Activated naive CD4-positive, alpha-beta T cell treated with anti-CD3 and anti-CD28 coated beads, Interleukin-2, amount 50 U/mL, for 16 hours (primary cell): ENCODE measurements at regions not wholly inside any gene's neighbourhood (a gene's known extent, or its start where the extent isn't known, plus 50 kb on each side); places are given as distances from the start of the nearest gene placed in this dataset.

ENCODE experiments used
- DNase-seq: peaks from one replicate; pipeline ENCODE4 v3.0.0-alpha.2; 2020

DNA sequence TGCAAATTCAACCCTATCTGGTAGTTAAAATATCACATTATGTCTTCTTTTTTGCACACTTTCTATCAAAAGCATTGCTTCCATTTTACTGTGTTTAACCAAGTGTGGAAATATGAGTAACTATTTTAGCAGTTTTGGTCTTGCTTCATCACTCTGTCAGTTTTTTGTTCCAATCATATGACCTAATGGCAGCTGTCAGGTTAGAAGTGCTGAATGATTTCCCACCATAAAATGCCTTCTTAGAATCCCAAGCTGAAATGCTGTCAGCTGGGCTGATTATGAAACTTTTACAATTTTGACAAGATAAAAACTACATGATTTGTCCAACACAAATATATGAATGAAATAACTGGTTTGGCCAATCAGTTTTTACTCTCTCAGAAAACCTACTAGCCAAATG is 1654.6 kb upstream of the RAG2 start:
- no peak for DNase-seq

DNA sequence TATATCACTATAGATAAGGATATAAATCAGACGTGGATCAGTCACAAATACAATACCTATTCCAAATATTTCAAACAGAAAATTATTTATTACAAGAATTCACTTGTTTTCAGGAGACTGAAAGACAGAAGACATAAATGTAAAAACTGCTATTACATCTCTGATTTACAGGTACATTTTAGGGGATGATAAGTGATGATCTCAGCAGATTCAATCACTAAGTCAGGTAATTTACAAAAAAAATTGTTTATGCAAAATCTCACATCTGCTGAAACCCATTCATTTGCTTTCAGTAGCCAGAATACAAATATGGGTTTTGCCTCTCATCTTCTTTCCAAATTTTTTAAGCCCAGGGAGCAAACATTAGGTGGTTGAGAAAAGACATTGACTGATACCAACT is 1648.4 kb upstream of the RAG2 start:
- DNase-seq: no peak

DNA sequence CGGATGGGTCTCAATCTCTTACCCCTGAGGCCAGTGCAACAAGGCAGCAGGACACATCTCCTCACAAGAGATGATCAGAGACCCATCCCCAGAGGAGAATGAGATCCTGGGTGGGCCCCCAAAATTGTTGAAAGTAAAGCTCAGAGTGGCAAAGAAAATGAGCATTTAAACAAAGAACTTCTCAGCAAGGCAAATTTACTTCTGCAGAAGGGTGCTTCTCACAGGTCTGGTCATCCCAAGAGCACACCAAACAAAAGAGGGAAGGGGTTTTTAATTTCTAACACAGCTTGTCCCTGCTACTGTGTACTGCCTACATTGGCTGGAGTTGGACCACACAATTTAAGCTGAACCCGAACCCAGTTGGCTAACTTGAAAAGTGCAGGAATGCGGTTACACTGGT is 1628.6 kb upstream of the RAG2 start:
- no peak for DNase-seq

DNA sequence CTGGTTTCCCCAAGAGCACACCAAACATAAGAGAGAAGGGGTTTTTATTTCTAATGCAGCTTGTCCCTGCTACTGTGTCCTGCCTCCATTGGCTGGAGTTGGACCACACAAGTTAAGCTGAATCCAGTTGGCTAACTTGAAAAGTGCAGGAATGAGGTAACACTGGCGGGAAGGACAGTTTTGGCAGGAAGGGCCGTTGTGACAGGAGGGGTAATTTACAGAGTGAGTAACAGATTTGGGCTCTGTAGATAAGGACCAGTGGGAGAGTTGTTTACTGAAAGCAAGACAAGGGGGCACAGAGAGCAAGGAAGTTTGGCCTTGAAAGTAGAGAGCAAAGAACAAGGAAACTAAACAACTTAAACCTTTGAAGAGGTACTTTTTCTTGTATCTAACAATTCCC is 1623.3 kb upstream of the RAG2 start:
- no peak for DNase-seq

DNA sequence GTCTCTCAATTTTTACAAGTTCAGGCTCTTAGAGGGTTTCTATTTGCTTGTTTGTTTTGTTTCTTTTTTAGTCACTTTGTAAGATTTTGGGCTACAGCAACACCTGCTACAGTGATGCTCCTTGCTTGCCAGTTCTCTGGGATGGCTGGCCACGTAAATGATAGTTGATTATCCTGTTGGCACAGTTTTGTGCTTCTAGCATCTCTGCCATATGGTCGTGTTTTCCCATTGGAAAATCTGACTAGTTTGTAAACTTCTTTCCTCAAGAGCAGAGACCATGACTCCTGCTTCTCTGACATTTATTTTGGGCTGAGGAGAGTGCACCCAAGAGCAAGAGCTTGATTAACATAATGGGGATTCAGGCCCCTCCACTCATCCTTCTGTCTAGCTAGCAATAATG is 1621.6 kb upstream of the RAG2 start:
- DNase-seq: no peak

DNA sequence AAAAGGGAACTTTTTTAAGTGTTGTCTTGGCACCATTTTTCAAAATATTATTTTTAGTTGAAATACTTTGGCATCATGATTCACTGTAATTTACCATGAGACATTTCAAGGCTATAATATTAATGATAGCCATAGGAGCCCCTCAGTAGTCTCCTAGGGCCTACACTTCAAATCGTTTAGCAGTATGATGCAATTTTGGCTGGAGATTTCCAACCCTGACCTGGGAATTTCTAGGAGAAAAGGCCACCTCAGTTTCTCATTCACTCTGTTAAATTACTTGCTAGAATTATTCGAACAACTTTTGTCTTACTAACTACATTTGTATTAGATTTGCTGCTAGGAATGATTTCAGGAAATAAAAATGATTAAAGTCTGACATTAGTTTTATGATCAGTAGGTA is 1610.9 kb upstream of the RAG2 start:
- DNase-seq: no peak

DNA sequence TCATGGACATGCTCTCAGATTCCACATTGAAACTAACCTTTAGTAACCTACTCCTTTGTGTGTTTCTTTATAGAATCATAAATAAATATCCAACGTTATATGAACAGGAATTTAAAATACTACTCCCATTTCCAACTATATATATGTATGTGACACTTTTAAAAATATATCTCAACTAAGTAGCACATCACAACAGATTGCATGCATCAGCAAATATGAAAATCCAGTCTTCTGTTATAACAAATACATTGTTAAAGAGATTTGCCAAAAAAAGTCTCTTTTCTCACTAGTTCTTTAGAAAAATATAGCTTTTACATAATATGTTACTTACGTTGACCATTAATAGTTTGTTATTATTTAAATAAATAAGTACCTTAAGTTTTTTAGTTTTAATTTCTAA is 1608.6 kb upstream of the RAG2 start:
- DNase-seq: no peak

DNA sequence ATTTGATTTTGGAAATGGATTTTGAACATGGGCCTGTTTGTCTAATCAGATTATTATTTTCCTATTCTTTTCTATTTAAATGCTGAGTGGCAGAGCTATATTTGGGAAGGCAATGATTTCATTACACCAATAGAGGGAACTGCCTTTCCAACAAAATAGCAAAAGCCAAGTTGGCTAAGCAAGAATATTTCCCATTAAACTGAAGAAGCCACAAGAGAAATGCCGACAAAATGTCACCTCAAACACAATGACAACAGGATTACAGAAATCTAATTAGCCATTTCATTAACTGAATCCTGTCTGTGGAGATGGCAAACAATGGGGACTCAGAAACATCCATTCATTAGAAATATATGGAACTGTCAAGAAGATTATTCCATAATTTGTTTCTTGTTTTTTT is 1593.1 kb upstream of the RAG2 start:
- no peak for DNase-seq

DNA sequence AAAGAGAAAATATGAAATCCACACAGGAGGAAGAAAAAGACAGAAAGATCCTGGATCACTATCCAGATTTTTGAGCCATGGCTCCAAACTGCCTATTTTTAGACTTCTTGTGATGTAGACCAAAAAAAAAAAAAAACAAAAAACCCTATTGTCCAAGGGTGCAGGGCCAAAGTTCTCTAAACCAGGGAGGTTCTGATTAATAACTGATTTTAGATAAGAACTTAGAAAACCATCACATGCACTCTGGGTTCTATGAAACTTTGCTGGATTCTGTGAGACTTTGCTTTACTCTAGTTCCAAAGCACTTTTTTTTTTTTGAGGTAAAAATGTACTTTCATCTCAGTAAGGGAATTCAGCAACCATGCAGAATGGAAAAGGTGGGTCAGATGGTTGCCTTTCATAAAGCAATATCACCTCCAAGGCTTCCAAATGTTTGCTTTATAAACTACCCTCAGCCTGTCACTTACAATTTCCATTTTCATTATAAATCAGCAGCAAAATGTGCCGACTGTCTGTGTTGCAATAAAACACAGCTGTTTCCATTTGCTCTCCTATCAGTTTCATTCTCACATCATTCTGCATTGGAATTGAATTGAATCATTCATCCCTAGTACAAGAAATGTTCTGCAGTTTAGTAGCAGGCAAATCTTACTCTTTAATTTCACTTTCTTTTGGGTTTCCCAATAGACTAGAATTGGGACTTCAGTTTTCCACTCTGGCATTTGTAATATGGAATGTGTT is 1584.3 kb upstream of the RAG2 start:
- no peak for DNase-seq

DNA sequence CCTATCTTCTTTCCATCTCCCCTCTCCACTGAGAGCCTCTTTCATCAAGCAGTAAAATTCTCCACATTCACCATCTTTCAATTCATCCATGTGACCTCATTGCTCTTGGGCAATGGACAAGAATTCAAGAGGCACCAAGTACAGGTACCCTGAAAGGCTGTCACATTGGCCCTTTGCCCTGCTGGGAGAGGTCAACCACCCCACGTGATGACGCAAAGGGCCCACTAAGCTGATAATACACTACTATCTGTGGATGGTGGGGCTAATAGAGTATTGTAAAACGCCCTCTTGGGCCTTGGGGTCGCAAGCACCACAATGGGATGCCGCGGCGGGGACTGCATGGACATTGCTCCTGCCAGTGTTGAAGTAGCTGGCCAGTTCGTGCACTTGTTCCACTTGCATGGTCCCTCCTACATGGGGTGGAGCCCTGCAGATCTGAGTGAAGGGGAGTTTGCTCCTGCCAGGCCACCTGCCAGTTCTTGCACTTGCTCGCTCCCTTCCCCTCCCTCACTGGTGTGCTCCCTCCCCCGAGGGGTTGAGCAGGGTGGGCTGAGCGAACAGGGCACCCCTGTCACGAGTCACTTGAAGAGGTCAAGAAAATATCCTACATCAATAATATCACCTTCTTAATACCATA is 1578.8 kb upstream of the RAG2 start:
- no peak for DNase-seq

DNA sequence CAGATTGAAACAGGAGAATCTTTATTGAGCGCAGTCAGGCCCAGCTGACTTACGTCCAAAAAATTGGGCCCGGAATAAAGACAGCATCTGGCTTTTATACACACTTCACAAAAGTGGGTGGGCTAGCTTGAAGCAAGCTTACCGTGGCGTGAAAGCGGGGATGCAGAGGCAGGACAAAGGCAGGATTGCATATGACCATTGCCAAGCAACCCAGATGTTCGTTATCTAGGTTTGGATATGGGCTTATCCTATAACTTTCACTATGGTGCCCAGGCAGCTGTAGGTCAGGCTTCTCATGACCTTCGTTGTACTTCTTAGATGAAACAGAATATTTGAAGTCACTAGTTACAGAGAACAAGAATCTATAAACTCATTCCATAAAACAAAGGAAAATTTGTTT is 1575.6 kb upstream of the RAG2 start:
- DNase-seq: no peak

DNA sequence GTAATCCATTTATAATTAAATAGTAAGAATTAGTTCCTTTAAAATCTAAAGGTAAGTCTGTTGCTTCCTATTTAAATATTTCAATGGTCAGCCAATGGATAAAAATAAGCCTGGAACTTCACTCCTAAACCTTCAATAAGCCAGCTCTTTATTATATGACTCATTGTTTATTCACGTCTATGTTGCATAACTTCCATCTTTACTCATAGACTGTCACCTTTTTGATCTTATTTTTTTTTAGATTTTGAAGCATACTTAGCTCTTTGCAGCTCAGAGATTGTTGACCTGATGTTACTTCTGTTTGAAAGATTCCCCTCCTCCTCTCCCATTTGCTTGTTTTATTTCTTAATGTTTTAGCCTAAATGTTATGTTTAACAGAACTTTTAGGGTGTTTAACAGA is 1571.2 kb upstream of the RAG2 start:
- no peak for DNase-seq

DNA sequence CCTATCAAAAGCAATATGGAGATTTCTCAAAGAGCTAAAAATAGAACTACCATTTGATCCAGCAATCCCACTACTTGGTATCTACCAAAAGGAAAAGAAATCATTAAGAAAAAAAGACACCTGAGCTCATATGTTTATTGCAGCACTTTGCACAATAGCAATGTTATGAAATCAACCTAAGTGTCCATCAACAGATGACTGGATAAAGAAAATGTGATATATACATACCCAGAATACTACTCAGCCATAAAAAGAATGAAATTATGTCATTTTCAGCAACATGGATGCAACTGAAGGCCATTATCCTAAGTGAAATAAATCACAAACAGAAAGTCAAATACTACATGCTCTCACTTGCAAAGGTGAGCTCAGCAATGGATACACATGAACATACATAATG is 1565.5 kb upstream of the RAG2 start:
- no peak for DNase-seq

DNA sequence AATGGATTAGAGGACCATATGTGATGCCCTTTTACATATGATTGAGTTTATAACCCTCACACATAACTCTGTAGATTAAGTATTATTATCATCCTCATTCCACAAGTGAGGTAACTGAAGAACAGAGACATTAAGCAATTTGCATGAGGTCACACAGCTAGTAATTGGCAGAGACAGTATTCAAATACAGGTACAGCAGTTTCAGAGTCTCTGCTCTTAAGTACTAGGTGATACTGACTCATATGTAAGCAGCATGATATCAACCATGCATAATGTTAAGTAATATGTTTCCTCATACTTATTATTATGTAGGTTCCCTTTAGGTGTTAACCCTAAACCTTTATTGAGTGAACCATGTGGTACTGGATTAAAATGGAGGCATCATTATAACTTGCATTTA is 1562.4 kb upstream of the RAG2 start:
- DNase-seq: no peak

DNA sequence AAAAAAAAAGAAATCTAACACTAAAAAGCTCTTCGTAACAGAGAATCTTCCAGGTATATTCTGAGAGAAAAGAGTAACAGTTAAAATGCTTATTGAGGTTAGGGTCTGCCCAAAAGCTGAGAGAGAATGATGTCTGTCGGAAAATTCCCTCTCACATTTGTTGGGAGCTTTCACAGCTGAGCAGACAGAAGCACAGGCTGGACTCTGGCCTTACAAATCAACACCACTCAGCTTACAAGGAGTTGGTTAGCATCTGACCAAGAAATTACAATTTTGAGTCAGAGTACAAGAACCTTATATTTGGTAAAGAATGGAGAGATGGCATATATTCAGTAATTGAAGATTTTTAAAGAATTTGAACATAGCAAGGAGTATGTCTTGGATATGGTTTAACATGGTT is 1561.0 kb upstream of the RAG2 start:
- no peak for DNase-seq

DNA sequence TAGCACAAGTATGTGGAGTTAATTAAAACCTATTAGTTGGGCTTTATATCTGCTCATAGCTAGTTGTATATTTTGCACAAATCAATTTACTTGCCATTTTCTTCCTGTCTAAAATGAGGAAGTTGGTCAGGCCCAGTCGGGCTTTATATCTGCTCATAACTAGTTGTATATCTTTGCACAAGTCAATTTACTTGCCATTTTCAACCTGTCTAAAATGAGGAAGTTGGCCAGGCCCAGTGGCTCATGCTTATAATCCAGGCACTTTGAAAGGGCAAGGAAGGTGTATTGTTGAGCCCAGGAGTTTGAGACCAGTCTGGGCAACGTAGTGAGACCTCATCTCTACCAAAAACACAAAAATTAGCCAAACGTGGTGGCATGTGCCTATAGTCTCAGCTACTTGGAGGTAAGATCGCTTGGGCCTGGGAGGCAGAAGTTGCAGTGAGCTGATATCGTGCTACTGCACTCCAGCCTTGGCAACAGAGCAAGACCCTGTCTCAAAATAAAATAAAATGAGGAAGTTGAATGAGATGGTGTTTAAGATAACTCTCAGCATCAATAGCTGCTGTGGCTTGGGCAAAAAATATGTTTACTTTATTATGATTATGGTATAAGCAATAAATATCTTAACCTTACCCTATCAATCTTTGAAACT is 1558.6 kb upstream of the RAG2 start:
- DNase-seq: no peak

DNA sequence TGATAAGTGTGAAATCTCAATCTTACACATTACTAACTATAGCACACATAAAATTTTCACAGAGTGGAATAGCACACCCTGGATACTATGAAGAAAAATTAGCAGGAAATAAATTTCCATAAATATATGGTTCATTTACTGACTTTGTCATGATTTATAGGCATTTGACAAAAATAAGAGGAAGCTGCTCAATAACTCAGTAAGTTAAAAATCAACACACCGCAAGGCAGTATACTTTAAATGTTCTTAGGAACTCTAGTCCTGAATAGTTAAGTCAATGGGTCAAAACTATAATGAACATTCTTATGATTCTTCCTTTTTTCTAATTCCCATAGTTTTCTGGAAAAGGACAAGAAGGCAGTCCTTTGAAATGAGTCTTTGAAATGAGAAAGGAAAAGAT is 1557.8 kb upstream of the RAG2 start:
- no peak for DNase-seq

DNA sequence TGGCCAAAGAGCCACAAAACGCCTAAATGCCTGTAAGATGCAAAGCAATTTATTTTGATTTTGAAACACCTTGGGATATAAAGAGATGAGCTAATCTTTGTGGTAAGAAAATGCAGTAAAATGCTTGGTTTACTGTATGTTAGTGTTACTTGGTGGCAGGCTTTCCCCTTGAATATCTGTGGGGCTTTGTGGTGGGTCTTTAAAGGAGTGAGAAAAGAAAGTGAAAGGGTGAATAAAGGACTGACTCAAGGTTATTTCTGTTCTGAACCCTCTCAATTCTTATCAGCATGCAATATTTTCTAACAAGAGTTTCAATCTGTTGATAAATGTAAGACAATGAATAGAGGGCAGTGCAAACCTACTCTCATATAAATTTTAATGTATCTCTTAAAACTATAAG is 1555.9 kb upstream of the RAG2 start:
- no peak for DNase-seq

DNA sequence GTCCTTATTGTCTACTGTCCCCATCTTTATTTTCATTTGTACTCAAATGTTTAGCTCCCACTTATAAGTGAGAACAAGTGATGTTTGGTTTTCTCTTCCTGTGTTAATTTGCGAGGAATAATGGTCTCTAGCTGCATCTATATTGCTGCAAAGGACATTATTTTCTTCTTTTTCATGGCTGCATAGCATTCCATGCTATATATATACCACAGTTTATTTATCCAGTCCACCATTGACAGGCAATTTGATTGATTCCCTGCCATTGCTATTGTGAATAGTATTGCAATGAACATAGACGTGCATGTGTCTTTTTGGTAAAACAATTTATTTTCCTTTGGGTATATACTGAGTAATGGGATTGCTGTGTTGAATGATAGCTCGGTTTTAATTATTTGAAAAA is 1545.8 kb upstream of the RAG2 start:
- no peak for DNase-seq

DNA sequence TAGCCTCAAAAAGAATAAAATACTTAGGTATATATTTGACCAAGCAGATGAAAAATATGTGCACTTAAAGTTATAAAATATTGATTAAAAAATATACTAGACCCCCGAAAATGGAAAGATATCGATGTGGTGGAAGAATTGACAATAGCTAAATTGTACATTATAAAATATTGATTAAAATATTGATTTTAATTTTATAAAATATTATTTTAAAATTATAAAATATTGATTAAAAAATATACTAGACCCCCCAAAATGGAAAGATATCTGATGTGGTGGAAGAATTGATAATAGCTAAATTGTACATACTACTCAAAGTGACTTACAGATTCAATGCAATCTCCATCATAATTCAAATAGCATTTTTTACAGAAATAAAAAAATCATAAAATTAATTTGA is 1540.9 kb upstream of the RAG2 start:
- no peak for DNase-seq

DNA sequence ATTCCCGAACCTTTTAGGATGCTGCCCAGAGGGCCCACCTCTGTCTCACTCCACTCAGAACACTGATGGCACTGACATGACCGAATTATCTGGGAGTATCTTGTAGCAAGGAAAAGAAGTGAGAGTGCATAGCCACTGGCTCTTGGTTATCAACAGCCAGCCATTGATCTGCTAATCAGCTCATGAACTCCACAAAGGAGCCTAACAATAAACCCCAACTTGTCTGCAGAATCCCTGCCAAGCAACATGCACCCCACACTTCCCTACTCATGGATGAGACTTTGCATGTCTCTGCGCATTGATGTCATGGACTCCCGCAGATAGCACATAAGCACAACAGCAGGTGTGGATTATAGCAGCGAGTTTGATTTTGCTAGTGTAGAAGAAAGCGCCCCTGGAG is 1538.9 kb upstream of the RAG2 start:
- DNase-seq: no peak

DNA sequence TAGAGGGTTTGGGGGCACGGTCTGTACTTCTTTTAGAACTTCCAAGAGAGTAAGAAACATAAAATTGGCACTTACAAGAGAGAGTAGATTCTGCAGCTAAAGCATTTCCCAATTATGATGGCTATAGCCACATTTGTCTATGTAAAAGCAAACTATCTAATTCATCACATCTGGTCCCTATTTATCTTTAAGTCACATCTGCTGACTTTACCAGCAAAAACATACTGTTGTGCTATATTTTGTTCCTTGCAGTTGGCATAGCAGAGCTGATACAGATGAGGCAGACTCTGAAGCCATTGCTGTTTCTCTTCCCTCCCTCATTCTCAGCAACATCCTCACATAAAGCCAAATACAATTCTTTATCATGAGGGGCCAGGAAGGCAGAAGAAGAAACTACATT is 1533.5 kb upstream of the RAG2 start:
- no peak for DNase-seq

DNA sequence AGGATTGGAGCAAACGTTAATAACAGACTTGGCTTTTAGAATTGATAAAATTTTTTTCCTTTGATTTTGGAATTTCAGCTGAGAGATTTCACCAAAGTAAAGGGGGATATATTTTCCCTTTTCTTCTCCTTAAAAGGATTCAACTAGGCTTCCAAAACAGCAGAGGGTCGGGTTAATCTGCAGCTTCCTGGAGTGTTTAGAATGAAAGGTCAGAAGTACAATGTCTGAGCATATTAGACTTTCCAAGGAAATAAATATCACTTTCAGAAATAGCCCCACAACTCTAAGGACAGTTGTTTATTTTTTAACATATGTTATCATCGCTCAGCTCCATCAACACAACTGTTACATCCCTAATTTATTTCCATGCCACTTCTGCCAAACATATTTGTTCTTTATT is 1532.9 kb upstream of the RAG2 start:
- DNase-seq: no peak

DNA sequence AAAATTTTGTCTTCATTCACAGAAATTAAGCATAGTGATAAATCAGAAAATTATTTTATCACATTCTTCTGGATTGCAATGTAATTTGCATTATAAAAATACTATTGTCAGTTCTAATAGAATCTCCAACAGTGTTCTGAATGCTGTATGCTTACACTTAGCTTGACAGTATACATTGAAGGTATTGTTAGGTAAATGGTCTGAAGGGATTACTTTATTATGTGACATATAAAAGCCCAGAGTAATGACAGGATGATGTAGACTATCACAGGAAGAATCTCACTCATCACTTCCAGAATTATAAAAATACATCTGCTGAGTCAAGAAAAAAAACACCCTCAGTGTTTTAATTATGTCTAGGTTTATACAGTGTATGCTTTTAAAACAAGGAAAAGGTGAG is 1532.5 kb upstream of the RAG2 start:
- no peak for DNase-seq

DNA sequence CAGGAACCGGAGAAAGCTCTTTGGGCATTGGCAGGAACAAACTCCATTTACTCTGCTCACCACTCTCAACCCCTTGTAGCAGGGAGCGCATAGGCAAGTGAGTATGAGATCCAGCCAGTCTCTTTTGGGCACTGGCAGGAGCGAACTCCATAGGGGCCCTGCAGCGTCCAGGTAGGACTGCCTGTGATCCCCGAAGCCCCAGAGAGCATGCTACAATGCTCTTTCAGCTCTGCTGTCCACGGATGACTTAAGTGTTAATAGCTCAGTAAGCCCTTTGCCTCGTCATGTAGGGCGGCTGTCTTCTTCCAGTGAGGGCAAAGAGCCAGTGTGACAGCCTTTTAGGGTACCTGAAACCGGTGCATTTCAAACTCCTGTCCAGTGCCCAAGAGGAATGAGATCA is 1525.6 kb upstream of the RAG2 start:
- no peak for DNase-seq
